HG03558 (cell line): ENCODE measurements at regions not wholly inside any gene's neighbourhood (a gene's known extent, or its start where the extent isn't known, plus 50 kb on each side); places are given as distances from the start of the nearest gene placed in this dataset.
"Not testable (repeated sequence)": the region's sequence is repeated elsewhere in the genome, so short reads cannot be mapped to it uniquely, and the experiment has no call there.

Experiments used
- ATAC-seq: cut with Tn5 transposase; IDR thresholded peaks from one replicate; pipeline ENCODE4 v1.9.1; 2021; ENCODE audit warnings: moderate number of reproducible peaks; ENCODE audit not compliant: unreplicated experiment; ENCODE audit errors: extremely low read depth

GRCh38 chr10:71078454-71079145 lies 133.8 kb upstream of the UNC5B start:
- ATAC-seq: no peak

- no peak for ATAC-seq
Observed at GRCh38 chr10:71079761-71080380, 132.5 kb upstream of the UNC5B start.

- ATAC-seq: no peak
Observed at GRCh38 chr10:71080381-71081228, 131.8 kb upstream of the UNC5B start.

GRCh38 chr10:71081229-71081560 lies 131.2 kb upstream of the UNC5B start:
- ATAC-seq: no peak

- no peak for ATAC-seq
Observed at GRCh38 chr10:71081912-71082311, 130.5 kb upstream of the UNC5B start.

- no peak for ATAC-seq
Observed at GRCh38 chr10:71082960-71083715, 129.2 kb upstream of the UNC5B start.

GRCh38 chr10:71083716-71083975 lies 128.7 kb upstream of the UNC5B start:
- no peak for ATAC-seq

GRCh38 chr10:71084061-71084817 lies 128.1 kb upstream of the UNC5B start:
- ATAC-seq: no peak

- ATAC-seq: no peak
Observed at GRCh38 chr10:71084818-71085126, 127.6 kb upstream of the UNC5B start.

- ATAC-seq: no peak
Observed at GRCh38 chr10:71085689-71086438, 126.5 kb upstream of the UNC5B start.

- ATAC-seq: no peak
Observed at GRCh38 chr10:71086439-71087080, 125.8 kb upstream of the UNC5B start.

- no peak for ATAC-seq
Observed at GRCh38 chr10:71087622-71088021, 124.7 kb upstream of the UNC5B start.

- ATAC-seq: no peak
Observed at GRCh38 chr10:71088054-71088453, 124.3 kb upstream of the UNC5B start.

GRCh38 chr10:71088578-71088977 lies 123.8 kb upstream of the UNC5B start:
- ATAC-seq: not testable (repeated sequence)

- ATAC-seq: no peak
Observed at GRCh38 chr10:71089162-71089561, 123.2 kb upstream of the UNC5B start.

- ATAC-seq: no peak
Observed at GRCh38 chr10:71090330-71090729, 122.0 kb upstream of the UNC5B start.

- no peak for ATAC-seq
Observed at GRCh38 chr10:71090801-71091200, 121.6 kb upstream of the UNC5B start.

- no peak for ATAC-seq
Observed at GRCh38 chr10:71092812-71093401, 119.5 kb upstream of the UNC5B start.

GRCh38 chr10:71093531-71093930 lies 118.8 kb upstream of the UNC5B start:
- ATAC-seq: no peak
